K562 (cell line): ENCODE measurements at regions not wholly inside any gene's neighbourhood (a gene's known extent, or its start where the extent isn't known, plus 50 kb on each side); places are given as distances from the start of the nearest gene placed in this dataset.

ENCODE experiments used
- ATAC-seq: fragments of 200-7000 bp; cut with Tn5 transposase; 3 replicates; pipeline ENCODE4 v1.9.1; 2020; ENCODE audit warnings: moderate library complexity
- BruUV-seq: library from RNA; stranded (reverse); fragments of 400-500 nt; replicated peaks from 2 replicates; lab custom pipeline; 2021; lab: Mats Ljungman, UMichigan
- CTCF ChIA-PET: fragments of 300-600 bp; formaldehyde crosslinking; extraction: SDS; loops from one replicate; lab custom pipeline; 2021; ENCODE audit warnings: low intra/inter-chr PET ratio; lab: Yijun Ruan, JAX
- POLR2A ChIA-PET: fragments of 300-600, 350-650 bp; sonication (Branson Sonifier 250); formaldehyde crosslinking; extraction: SDS; loops from one replicate; lab custom pipeline; 2021; ENCODE audit warnings: antibody characterized with exemption, inconsistent platforms; lab: Yijun Ruan, JAX
- DNase-seq, 4 experiments: peaks; one replicate each; pipeline versions ENCODE4 v3.0.0 to v3.0.0-alpha.2; 2011 to 2018; ENCODE audit warnings: low spot score in 3 of 4, mixed read lengths in 3 of 4; ENCODE audit errors: extremely low read depth in 1 of 4
- FAIRE-seq: peaks from 2 replicates; lab custom pipeline; 2011; peaks lifted over from hg19 to GRCh38; lab: Jason Lieb, UNC
- H2AFZ ChIP-seq: 2 replicates; pipeline ENCODE4 v1.6.0; 2011; ENCODE audit warnings: low read depth, low read length, control low read depth, inconsistent platforms
- H3K27ac ChIP-seq: fragments of 200-600 bp; 3 replicates; pipeline ENCODE4 v1.8.0; 2011; ENCODE audit warnings: low read depth, mild to moderate bottlenecking, control low read depth, inconsistent platforms, low read length, moderate library complexity, mixed read lengths; ENCODE audit errors: extremely low read depth
- H3K27me3 ChIP-seq, 2 experiments: fragments of 300-600 bp in 1 of 2; 2 replicates in 1 of 2; 3 replicates in 1 of 2; pipeline versions ENCODE4 v1.6.0 to v1.8.0; 2011; ENCODE audit warnings: inconsistent platforms in 2 of 2, low read length in 2 of 2, mild to moderate bottlenecking in 1 of 2, mixed read lengths in 1 of 2, moderate library complexity in 1 of 2; ENCODE audit not compliant: control insufficient read depth in 2 of 2, insufficient read depth in 2 of 2
- H3K36me3 ChIP-seq: fragments of 300-600 bp; 3 replicates; pipeline ENCODE4 v1.8.0; 2011; ENCODE audit warnings: mild to moderate bottlenecking, low read length, inconsistent platforms; ENCODE audit not compliant: control insufficient read depth, insufficient read depth
- H3K4me1 ChIP-seq, 2 experiments: fragments of 200-600 bp in 1 of 2; replicated peaks in 1 of 2; 2 replicates in 1 of 2; 3 replicates in 1 of 2; pipeline versions ENCODE4 v1.5.1 to v1.8.0; 2011; ENCODE audit warnings: inconsistent platforms in 2 of 2, low read length in 2 of 2, mild to moderate bottlenecking in 1 of 2, mixed read lengths in 1 of 2, moderate library complexity in 1 of 2; ENCODE audit not compliant: control insufficient read depth in 2 of 2, insufficient read depth in 2 of 2
- H3K4me2 ChIP-seq: 2 replicates; pipeline ENCODE4 v1.6.1; 2011; ENCODE audit warnings: low read length, control low read depth, inconsistent platforms, mixed read lengths; ENCODE audit not compliant: insufficient read depth
- H3K4me3 ChIP-seq: fragments of 200-600 bp; sonication (generic), shearing (Covaris generic); 2 replicates; pipeline ENCODE4 v1.5.1; 2016; ENCODE audit warnings: control low read depth, inconsistent platforms
- H3K79me2 ChIP-seq: fragments of 200-600 bp; 3 replicates; pipeline ENCODE4 v1.8.0; 2011; ENCODE audit warnings: low read length, inconsistent platforms; ENCODE audit not compliant: control insufficient read depth, insufficient read depth
- H3K9ac ChIP-seq, 2 experiments: 2 replicates each; pipeline versions ENCODE4 v1.6.0 to v1.6.1; 2011; ENCODE audit warnings: low read depth in 2 of 2, low read length in 2 of 2, control low read depth in 1 of 2, inconsistent platforms in 1 of 2, mild to moderate bottlenecking in 1 of 2, mixed read lengths in 1 of 2; ENCODE audit not compliant: insufficient read depth in 1 of 2
- H3K9me1 ChIP-seq: one replicate; pipeline ENCODE4 v1.6.0; 2011; ENCODE audit warnings: inconsistent platforms, mild to moderate bottlenecking, low read length, moderate library complexity; ENCODE audit not compliant: control insufficient read depth, insufficient read depth
- H3K9me3 ChIP-seq: replicated peaks from 2 replicates; pipeline ENCODE4 v1.5.1; 2011; ENCODE audit warnings: low read depth, low read length, inconsistent platforms; ENCODE audit not compliant: control insufficient read depth, insufficient read depth
- H4K20me1 ChIP-seq: replicated peaks from 2 replicates; pipeline ENCODE4 v1.6.1; 2011; ENCODE audit warnings: low read length, inconsistent platforms, mixed read lengths; ENCODE audit not compliant: control insufficient read depth, insufficient read depth
- E2F6 ChIP-seq, 2 experiments: IDR thresholded peaks; 2 replicates each; pipeline ENCODE4 v1.6.1; 2011; ENCODE audit warnings: borderline replicate concordance in 1 of 2, control low read depth in 1 of 2, low read depth in 1 of 2, low read length in 1 of 2, mild to moderate bottlenecking in 1 of 2, mixed read lengths in 1 of 2, moderate library complexity in 1 of 2; ENCODE audit not compliant: insufficient read depth in 1 of 2, insufficient read length in 1 of 2, poor library complexity in 1 of 2, severe bottlenecking in 1 of 2; ENCODE audit errors: extremely low read depth in 1 of 2
- HDAC8 ChIP-seq: fragments of 450-650 bp; IDR thresholded peaks from 2 replicates; pipeline ENCODE4 v1.6.1; 2016; ENCODE audit warnings: mild to moderate bottlenecking, missing genetic modification characterization, moderate library complexity, missing compliant biosample characterization
- HIVEP1 ChIP-seq: fragments of 250-450 bp; sonication (Bioruptor Pico); IDR thresholded peaks from 2 replicates; pipeline ENCODE4 v1.4.0; 2020; ENCODE audit warnings: mild to moderate bottlenecking
- KDM4B ChIP-seq, 2 experiments: fragments of 450-650 bp in 1 of 2; sonication (generic) in 1 of 2; IDR thresholded peaks; 2 replicates each; pipeline ENCODE4 v1.6.1; 2016 to 2017; ENCODE audit warnings: borderline replicate concordance in 2 of 2, antibody characterized with exemption in 1 of 2, low read depth in 1 of 2, mild to moderate bottlenecking in 1 of 2
- L3MBTL2 ChIP-seq: fragments of 450-650 bp; IDR thresholded peaks from 2 replicates; pipeline ENCODE4 v1.6.1; 2016; ENCODE audit warnings: mild to moderate bottlenecking, moderate library complexity
- MTA3 ChIP-seq: fragments of 450-650 bp; formaldehyde crosslinking; IDR thresholded peaks from 2 replicates; pipeline ENCODE4 v1.6.1; 2017; ENCODE audit warnings: mild to moderate bottlenecking, borderline replicate concordance
- POLR3A ChIP-seq: IDR thresholded peaks from 2 replicates; pipeline ENCODE4 v1.6.1; 2011; ENCODE audit warnings: borderline replicate concordance, mild to moderate bottlenecking, moderate library complexity; ENCODE audit not compliant: insufficient read length, insufficient read depth; ENCODE audit errors: extremely low read depth
- RB1 ChIP-seq: fragments of 450-650 bp; IDR thresholded peaks from 2 replicates; pipeline ENCODE4 v1.6.1; 2017; ENCODE audit warnings: low read depth, mild to moderate bottlenecking
- RCOR1 ChIP-seq, 2 experiments: IDR thresholded peaks; 2 replicates each; pipeline ENCODE4 v1.6.1; 2012; ENCODE audit warnings: low read depth in 2 of 2, low read length in 2 of 2, borderline replicate concordance in 1 of 2, improper control_type of control experiment in 1 of 2
- SRF ChIP-seq, 2 experiments: fragments of 250-450, 450-650 bp in 1 of 2; sonication (Bioruptor Pico) in 1 of 2; sonication (generic) in 1 of 2; formaldehyde crosslinking; IDR thresholded peaks; 2 replicates each; pipeline versions ENCODE4 v1.5.0 to v1.5.1; 2020 to 2022; ENCODE audit warnings: mild to moderate bottlenecking in 1 of 2, missing genetic modification reagents in 1 of 2
- ZBTB7A ChIP-seq: IDR thresholded peaks from 2 replicates; pipeline ENCODE4 v1.6.1; 2011; ENCODE audit warnings: low read depth, mild to moderate bottlenecking, low read length, moderate library complexity, borderline replicate concordance; ENCODE audit not compliant: control insufficient read depth
- ZFX ChIP-seq: sonication (generic); formaldehyde crosslinking; IDR thresholded peaks from 2 replicates; pipeline ENCODE4 v1.8.0; 2022; ENCODE audit warnings: mild to moderate bottlenecking, missing genetic modification reagents, moderate library complexity
- ZNF707 ChIP-seq: fragments of 250-450 bp; sonication (Bioruptor Pico); conservative IDR thresholded peaks from 2 replicates; pipeline ENCODE4 v1.8.0; 2022; ENCODE audit warnings: inconsistent platforms, mild to moderate bottlenecking, moderate library complexity
- WGBS: fragments of 100-300 bp; shearing (Covaris generic); methylation state at CpG from one replicate; pipeline ENCODE4 v1.1.6; 2016; ENCODE audit warnings: low coverage, mixed read lengths; ENCODE audit not compliant: insufficient coverage; ENCODE audit errors: missing lambda C conversion rate; 5-methylcytosine and 5-hydroxymethylcytosine counted together
- in situ Hi-C: fragments of 300-500 bp; cut with MboI; formaldehyde crosslinking; loops from 4 replicates; pipeline ENCODE4 v1.15.0; 2018; ENCODE audit warnings: inconsistent platforms, mixed read lengths
- intact Hi-C: fragments of 100-400 bp; cut with micrococcal nuclease; formaldehyde crosslinking; loops from 2 replicates; pipeline ENCODE4 v1.14.2; 2022

GRCh38 chr3:59153648-59154047, 103.8 kb upstream of the CFAP20DC start (continued):
- no peak for TF ChIP-seq E2F6 (IDR thresholded peaks at IDR 0.05; ENCODE audit: borderline replicate concordance in 1 of 2, extremely low read depth in 1 of 2, insufficient read depth in 1 of 2, insufficient read length in 1 of 2, low read depth in 1 of 2, low read length in 1 of 2, poor library complexity in 1 of 2, severe bottlenecking in 1 of 2)
- no peak for TF ChIP-seq KDM4B (IDR thresholded peaks at IDR 0.05; ENCODE audit: borderline replicate concordance in 2 of 2, low read depth in 1 of 2)
- no peak for TF ChIP-seq L3MBTL2
- TF ChIP-seq POLR3A, result no peak

GRCh38 chr3:59152943-59153342, 103.1 kb upstream of the CFAP20DC start:
- CTCF ChIA-PET, result no interaction called here
- BruUV-seq, result no TSS peak
- TF ChIP-seq RCOR1 (IDR thresholded peaks at IDR 0.05; ENCODE audit: borderline replicate concordance in 1 of 2, low read depth in 2 of 2, low read length in 2 of 2) (no peak), ZBTB7A (no peak), ZFX (CRISPR knock-in tag) (no peak), HIVEP1 (CRISPR knock-in tag) (no peak), SRF (CRISPR knock-in tag; IDR thresholded peaks at IDR 0.05) (no peak), MTA3 (no peak), HDAC8 (tag) (no peak), RB1 (no peak), ZNF707 (no peak)
- no peaks in the 10 kb centered on the region for H3K9me3 ChIP-seq
- no peaks in the 10 kb centered on the region for H3K36me3 ChIP-seq
- FAIRE-seq (no peak), DNase-seq (no peak), ATAC-seq (no peak)
- H3K79me2 ChIP-seq, result no peaks in the 10 kb centered on the region
- no peak overlapping the region for H3K4me3 ChIP-seq
- H3K4me1 ChIP-seq, result no peaks in the 10 kb centered on the region
- H2AFZ ChIP-seq, result no peak overlapping the region
- 0% methylated on average over 2 of the region's 2 CpGs for WGBS
- no peaks in the 10 kb centered on the region; a peak in 1 of 5 replicates for H3K27me3 ChIP-seq
- H3K27ac ChIP-seq, result no peak overlapping the region
- POLR2A ChIA-PET, result no interaction called here
- H4K20me1 ChIP-seq, result no peaks in the 10 kb centered on the region
- H3K9me1 ChIP-seq, result no peaks in the 10 kb centered on the region
- intact Hi-C loops, result no loop called here
- no peak overlapping the region for H3K4me2 ChIP-seq
- no peak overlapping the region for H3K9ac ChIP-seq
- in situ Hi-C loops, result no loop called here
